ELR (cell line): ENCODE measurements at regions not wholly inside any gene's neighbourhood (a gene's known extent, or its start where the extent isn't known, plus 50 kb on each side); places are given as distances from the start of the nearest gene placed in this dataset.
"Not testable (repeated sequence)": the region's sequence is repeated elsewhere in the genome, so short reads cannot be mapped to it uniquely, and the experiment has no call there.

Experiments
- DNase-seq: peaks from one replicate; pipeline ENCODE4 v3.0.0-alpha.2; 2015; ENCODE audit warnings: low read depth

DNA sequence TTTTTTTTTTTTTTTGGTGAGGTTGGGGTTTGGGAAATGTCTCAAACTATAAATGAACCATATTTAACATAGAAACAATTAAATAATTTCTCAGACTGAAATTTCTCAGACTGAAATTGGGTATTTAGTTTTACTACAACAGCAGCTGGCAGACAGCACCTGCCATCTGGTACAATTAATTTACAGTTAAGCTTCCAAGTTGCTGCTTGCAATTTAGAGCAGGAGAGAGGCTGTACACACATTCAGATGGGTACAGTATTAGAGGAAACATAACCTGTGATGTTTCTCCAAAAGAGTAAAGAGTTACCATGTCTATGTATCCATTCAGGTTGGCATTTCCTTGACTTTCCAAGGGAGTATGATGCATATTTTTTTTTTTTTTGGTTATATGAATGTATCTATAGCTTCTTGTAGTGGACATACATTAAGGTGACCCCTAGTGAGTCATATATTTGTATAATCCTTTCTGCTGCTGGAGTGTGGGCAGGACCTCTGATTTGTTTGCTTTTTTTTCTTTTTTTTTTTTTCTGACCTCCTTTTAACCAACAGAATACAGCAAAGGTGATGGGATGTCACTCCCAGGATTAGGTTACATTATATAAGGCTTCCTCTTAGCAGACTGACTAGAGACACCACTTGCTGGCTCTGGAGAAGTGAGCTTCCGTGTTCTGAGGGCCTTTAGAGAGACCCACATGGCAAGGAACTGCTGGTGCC is 201.7 kb downstream of the PTH2R start:
- no peak for DNase-seq

DNA sequence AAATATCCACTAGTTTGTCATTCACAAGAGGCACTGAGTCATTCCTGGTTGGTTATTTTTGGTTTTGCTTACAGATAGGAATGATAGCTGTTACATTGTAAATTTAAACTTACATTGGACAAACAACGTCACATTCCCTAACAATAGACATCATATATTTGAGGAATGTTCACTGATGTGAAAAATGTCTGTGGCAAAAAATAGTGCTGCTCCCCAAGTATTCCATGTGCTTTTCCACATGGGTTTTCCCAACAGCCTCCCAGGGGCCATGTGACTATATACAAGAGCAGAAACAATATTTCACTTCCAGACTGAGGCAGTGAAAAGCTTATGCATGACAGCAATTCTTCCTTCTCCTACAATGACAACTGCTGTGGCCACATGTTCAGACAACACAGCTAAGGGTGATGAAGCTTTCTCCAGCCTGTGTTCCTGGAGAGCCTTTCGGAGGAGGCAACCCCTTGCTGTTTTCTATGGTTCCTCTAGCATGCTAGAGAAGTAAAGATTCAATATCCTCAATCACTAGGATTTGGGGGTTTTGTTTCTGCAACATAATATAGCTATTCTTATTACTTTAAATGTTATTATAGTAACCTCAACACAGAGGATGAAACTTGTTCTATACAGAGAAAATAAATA is 202.7 kb downstream of the PTH2R start:
- no peak for DNase-seq

DNA sequence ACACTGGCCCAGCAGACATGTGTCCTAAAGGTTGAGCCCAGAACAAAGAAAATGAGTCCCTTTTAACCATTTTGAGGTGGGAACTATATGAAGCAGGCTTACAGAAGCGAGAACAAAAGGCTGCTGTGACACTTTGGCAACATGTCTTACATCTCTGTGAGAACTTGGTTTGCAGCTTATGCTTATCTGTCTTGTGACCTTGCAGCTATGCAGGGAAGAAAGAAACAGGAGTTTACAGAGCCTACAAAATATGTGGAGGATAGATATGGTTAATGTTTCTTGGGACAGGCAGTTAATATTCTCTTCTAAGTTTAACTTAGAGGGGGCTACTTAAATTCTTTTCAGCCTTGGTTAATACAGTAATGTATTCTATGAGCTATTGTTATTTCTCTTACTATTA is 209.1 kb downstream of the PTH2R start:
- not testable (repeated sequence) for DNase-seq

DNA sequence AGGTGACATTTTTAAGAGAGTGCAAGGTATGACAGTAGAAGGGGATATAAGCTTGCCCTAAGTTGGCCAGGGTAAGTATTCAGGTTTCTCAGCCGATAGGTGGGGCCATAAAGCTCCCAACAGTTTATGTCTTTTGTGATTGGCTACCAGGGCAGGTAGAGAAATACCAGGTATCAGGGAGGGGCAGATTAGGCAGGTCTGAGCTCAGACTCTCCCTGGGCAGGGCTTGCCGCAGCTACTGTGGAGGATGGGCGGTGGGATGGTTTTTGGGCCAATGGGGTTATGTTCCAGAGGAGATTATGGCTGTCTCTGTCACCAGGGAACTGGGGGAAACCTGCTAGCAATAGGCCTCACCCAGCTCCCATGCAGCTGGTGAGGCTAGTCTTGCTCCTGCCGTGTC is 211.6 kb downstream of the PTH2R start:
- no peak for DNase-seq

- no peak for DNase-seq
These were observed 213.4 kb downstream of the PTH2R start for GRCh38 chr2:208619993-208620392.

DNA sequence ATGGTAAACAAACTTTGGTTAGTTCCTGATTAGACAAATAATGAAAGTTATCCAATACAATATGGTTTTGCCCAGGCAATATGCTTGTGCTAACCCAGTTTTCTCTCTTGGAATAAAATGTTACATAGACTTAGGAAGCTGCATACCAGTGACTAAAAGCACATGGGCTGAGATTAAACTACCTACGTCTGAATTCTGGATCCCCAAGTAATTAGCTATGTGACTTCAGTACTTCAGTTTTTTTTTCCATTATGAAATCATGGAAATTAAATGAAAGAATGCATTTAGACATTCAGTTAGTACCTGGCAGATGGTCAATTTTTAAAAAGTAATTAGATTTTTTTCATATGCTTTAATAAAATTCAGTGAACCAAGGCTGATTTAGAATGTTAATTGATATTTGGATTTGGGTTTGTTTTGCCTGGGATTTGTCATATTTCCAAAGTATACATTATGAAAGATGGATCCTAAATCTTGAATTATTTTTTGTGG is 213.9 kb downstream of the PTH2R start:
- DNase-seq, result no peak

DNA sequence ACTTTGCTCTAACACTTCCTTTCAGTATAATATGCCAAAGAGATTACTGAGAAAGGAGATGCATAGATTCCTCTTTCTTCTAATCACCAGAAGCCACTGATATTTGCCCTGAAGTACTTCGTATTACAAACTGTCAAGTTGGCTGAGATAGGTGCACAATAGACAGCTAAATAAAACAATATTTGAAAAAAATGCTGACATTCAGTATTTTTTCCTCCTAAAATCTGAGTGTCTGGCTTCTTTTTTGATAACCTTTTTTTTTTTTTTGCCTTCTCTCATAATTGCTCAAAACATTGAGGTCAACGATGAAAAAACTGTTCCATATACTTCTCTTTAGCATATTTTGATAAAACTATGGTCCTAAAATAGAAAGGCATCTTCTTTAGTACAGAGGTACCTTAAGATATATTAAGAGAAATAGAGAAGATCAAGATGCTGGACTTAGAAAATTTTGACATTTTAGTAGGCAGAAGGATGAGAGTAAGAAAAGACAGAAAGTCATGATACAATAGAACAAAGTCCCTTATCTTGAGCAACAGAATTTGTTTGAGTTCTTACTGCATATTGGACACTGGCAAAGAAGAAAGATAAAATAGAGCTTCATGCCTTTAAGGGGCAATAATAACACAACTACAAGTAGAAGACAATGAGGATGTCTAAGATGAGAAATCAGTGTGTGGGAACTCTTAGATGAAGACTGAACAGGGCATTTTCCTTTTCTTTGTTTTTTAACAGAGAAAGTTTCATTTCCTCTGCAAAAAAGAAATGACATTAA is 220.7 kb downstream of the PTH2R start:
- no peak for DNase-seq

DNA sequence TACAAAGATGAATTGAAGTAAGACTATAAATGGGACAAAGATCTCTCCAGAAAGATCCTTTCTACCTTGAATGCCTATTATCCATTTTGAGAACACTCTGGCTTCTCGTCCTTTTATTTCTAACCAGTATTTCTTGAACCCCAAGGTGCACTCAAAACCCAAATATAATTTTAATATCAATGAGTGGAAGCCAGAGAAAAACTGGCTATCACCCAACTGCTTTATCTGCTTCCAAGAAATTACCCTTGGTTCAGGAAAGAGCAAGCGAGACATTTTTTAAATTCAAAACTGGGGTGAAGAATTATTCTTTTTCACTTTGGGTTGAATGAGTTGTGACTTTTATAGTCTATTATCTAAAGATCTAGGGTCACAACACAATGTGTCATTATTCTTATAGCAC is 221.3 kb downstream of the PTH2R start:
- DNase-seq, result no peak

GRCh38 chr2:208638059-208638458 is 231.5 kb downstream of the PTH2R start:
- DNase-seq, result no peak

DNA sequence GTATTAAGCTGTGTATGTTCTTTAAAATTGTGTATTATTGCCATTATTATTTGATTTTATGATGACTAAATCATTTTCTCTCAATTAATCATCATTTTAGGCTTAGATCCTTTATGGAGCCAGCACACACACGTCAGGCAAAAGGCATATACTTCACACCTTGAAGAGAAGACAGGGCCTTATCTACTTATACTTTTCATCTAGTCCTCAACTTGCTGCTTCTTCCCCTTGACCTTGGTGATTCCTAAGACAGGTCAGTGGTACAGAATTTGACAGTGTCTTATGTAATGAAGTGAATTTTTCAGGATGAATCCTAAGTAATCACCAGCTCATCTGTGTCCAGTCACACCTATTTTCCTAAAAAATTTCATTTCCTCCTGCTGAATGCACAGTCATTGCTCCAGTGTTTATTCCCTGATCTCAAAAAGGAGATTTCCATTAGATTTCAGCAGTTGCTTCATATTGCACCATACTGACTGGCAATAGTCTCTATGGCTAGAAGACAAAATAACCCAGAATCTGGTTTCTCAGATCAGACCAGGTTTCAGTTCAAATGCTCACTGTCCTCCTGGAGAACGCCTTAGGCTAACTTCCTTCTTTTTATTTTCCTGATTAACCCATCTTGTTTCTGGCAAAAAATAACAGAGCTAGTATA is 235.7 kb downstream of the PTH2R start:
- DNase-seq, result no peak

DNA sequence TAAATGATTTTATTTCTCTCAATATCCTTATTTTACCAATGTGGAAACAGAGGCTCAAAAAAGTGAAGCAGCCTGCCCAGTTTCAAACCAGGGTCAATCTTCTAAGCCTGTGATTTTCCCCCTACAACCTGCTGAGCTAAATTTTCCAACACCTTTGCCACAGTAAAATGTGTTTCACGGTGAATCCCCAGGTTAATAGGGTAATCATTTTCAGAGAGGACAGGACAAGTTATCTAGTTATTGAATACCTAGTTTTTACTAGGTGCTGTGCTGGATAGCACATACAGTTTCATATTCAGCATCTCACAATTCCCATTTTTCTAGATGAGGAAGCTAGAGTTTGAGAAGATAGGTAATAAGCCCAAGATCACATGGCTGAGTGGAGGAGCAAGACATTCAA is 236.6 kb downstream of the PTH2R start:
- DNase-seq, result no peak

DNA sequence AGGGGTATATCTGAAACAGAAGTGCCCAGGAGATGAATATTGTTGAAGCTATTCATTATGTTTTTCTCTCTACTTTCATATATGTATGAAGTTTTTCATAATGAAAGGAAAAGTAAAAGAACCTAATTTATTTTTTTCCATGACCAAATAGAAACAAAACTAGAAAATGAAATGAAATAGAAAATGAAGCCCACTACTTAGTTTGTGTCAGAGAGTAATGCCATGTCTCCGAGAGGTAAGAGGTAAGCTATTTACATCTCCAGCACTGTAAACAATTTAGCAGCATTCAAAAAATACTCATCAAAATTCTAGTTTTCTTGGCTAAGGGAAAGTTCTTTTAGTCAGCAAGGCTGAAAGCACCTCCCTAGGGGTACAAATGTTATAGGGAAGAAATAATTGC is 238.6 kb downstream of the PTH2R start:
- no peak for DNase-seq

DNA sequence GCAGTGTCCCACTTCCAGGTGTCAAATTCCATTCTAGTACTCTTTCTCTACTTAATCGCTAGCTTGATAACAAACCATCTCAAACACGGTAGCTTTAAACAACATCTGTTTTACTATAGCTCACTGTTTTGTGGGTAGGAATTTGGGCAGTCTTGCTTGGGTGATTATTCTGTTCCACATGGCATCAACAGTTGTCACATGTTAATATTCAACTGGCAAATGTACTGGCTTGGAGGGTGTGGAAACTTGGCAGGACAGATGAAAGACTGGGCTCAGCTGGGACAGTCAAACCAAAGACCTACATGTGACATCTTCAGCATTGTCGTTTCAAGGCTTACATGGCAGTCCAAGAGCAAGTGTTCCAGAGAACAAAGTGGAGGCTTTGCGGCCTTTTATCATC is 241.8 kb downstream of the PTH2R start:
- DNase-seq, result no peak

GRCh38 chr2:208653383-208653782 is 246.8 kb downstream of the PTH2R start:
- DNase-seq, result no peak

DNA sequence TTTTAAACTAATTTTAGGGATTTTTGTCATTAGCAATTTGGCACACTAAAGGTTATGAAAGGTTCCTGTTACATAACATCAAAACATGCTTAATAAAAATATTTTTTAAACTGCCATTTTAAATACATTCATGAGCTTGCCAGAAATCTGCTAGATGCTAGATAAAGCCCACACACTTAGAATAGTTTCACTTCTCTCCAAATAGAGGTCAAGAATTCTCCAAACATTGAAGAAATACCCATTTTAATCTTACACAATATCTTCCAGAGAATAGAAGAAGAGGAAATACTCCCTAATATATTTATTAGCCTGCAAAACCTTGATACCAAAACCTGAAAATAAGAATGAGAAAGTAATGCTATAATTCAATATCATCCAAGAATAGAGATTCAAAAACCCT is 247.5 kb downstream of the PTH2R start:
- no peak for DNase-seq

GRCh38 chr2:208657468-208657867 is 250.9 kb downstream of the PTH2R start:
- no peak for DNase-seq

DNA sequence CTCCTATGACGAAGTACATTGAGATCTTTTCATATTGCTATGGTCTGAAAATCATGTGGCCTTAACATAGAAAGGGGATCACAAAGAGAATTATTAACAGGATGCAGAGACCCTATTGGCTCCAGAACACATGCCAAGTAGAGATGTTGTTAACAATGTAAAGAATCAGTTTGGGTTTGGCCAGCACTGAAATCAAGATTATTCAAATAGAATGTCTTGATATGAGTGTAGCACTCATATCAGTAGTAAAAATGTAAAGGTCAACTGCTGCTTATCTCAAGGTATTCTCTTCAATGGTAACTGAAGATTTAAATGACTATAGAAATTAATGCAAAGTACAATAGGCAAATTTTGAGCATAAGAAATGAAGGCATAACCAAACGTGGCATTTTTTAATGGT is 262.8 kb downstream of the PTH2R start:
- no peak for DNase-seq

- no peak for DNase-seq
These were observed 264.7 kb downstream of the PTH2R start for GRCh38 chr2:208671284-208671683.

- DNase-seq, result no peak
These were observed 265.5 kb downstream of the PTH2R start for GRCh38 chr2:208671886-208672680.

- no peak for DNase-seq
These were observed 267.0 kb downstream of the PTH2R start for GRCh38 chr2:208673631-208674030.

DNA sequence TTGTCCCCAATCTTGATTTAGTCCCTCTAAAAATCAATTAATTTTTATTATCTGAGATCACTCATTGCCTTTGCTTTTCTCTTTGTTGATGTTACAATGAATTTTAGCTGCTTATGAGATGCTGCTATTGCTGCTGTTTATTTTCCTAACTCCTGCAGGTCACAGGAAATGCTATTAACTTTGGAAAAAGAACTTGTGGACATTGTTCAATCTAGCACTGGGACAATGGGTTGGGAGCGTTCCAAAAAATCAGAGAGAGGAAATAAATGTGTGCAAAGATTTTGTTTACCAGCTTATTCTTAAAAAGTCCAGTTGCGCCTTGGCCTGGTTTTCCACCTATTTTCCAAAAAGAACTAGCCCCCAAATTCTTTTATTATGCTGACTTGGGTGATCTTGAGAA is 268.3 kb downstream of the PTH2R start:
- no peak for DNase-seq

GRCh38 chr2:208685929-208686328 is 279.3 kb downstream of the PTH2R start:
- DNase-seq, result not testable (repeated sequence)
